HCT116 (cell line): ENCODE measurements at regions not wholly inside any gene's neighbourhood (a gene's known extent, or its start where the extent isn't known, plus 50 kb on each side); places are given as distances from the start of the nearest gene placed in this dataset.
A peak's percentile ranks its signal among the peaks of the same experiment; 100 is the strongest.

Experiments
- ATAC-seq: fragments of 200-7000 bp; cut with Tn5 transposase; 2 replicates; pipeline ENCODE4 v1.9.1; 2020; ENCODE audit warnings: mild to moderate bottlenecking, moderate library complexity
- BruUV-seq: library from RNA; stranded (reverse); fragments of 400-500 nt; replicated peaks from 2 replicates; lab custom pipeline; 2021; lab: Mats Ljungman, UMichigan
- CTCF ChIA-PET: fragments of 300-600 bp; sonication (Branson Sonifier 250); formaldehyde crosslinking; loops from one replicate; lab custom pipeline; 2021; ENCODE audit warnings: antibody characterized with exemption; lab: Charles Lee
- POLR2A ChIA-PET: fragments of 300-600, 350-600 bp; sonication (Branson Sonifier 250); formaldehyde crosslinking; loops from one replicate; lab custom pipeline; 2021; ENCODE audit warnings: antibody characterized with exemption; lab: Charles Lee
- RAD21 ChIA-PET, 2 experiments: fragments of 300-600 bp; sonication (Branson Sonifier 250); formaldehyde crosslinking; loops; one replicate each; lab custom pipeline; 2023; ENCODE audit warnings: low total read pairs in 2 of 2; ENCODE audit not compliant: uncharacterized antibody in 2 of 2, unreplicated experiment in 2 of 2, low non-redundant PET in 1 of 2; lab: Charles Lee
- DNase-seq: peaks from one replicate; pipeline ENCODE4 v3.0.0-alpha.2; 2010; ENCODE audit warnings: low read depth, low spot score
- H2AFZ ChIP-seq: fragments of 200-600 bp; shearing (Covaris generic), sonication (generic); 2 replicates; pipeline ENCODE4 v1.6.1; 2017; ENCODE audit warnings: low read depth, mixed run types, mixed read lengths, antibody characterized with exemption, low read length; ENCODE audit not compliant: poor library complexity, severe bottlenecking
- H3K27ac ChIP-seq: 2 replicates; pipeline ENCODE4 v1.5.1; 2012; ENCODE audit warnings: low read depth, low read length
- H3K27me3 ChIP-seq: fragments of 200-600 bp; sonication (generic); 2 replicates; pipeline ENCODE4 v1.6.1; 2016; ENCODE audit warnings: mixed run types, low read length, mixed read lengths; ENCODE audit not compliant: insufficient read depth
- H3K36me3 ChIP-seq, 2 experiments: fragments of 200-500 bp in 1 of 2; fragments of 200-600 bp in 1 of 2; sonication (Bioruptor generic) in 1 of 2; sonication (generic) in 1 of 2; 2 replicates each; pipeline versions ENCODE4 v1.5.1 to v1.6.1; 2014 to 2016; ENCODE audit warnings: low read length in 2 of 2, inconsistent platforms in 1 of 2, mixed read lengths in 1 of 2, mixed run types in 1 of 2; ENCODE audit not compliant: insufficient read depth in 2 of 2, control insufficient read depth in 1 of 2
- H3K4me1 ChIP-seq, 2 experiments: fragments of 200-600 bp in 1 of 2; sonication (generic) in 1 of 2; 2 replicates each; pipeline versions ENCODE4 v1.5.1 to v1.6.1; 2012 to 2017; ENCODE audit warnings: low read length in 2 of 2, inconsistent platforms in 1 of 2, mild to moderate bottlenecking in 1 of 2, mixed read lengths in 1 of 2, mixed run types in 1 of 2, moderate library complexity in 1 of 2; ENCODE audit not compliant: insufficient read depth in 2 of 2, control insufficient read depth in 1 of 2
- H3K4me2 ChIP-seq: fragments of 200-600 bp; sonication (generic); 2 replicates; pipeline ENCODE4 v1.6.1; 2017; ENCODE audit warnings: mixed run types, low read length, mixed read lengths
- H3K4me3 ChIP-seq, 2 experiments: fragments of 200-600 bp in 1 of 2; sonication (generic) in 1 of 2; replicated peaks in 1 of 2; 2 replicates each; pipeline ENCODE4 v1.5.1; 2011 to 2016; ENCODE audit warnings: low read length in 2 of 2, control low read depth in 1 of 2, low read depth in 1 of 2, mild to moderate bottlenecking in 1 of 2, mixed read lengths in 1 of 2, mixed run types in 1 of 2
- H3K79me2 ChIP-seq: fragments of 200-600 bp; sonication (generic); 2 replicates; pipeline ENCODE4 v1.6.1; 2017; ENCODE audit warnings: mild to moderate bottlenecking, mixed run types, low read length, moderate library complexity, mixed read lengths; ENCODE audit not compliant: insufficient read depth
- H3K9ac ChIP-seq: fragments of 200-600 bp; sonication (generic); 2 replicates; pipeline ENCODE4 v1.6.1; 2016; ENCODE audit warnings: low read length, mixed read lengths
- H3K9me2 ChIP-seq: fragments of 200-600 bp; sonication (generic), shearing (Covaris generic); 2 replicates; pipeline ENCODE4 v1.6.1; 2017; ENCODE audit warnings: mixed run types, mild to moderate bottlenecking, moderate library complexity; ENCODE audit not compliant: insufficient read depth
- H3K9me3 ChIP-seq, 2 experiments: fragments of 200-500 bp in 1 of 2; fragments of 200-600 bp in 1 of 2; sonication (Bioruptor generic) in 1 of 2; sonication (generic) in 1 of 2; 2 replicates each; pipeline ENCODE4 v1.6.1; 2014 to 2017; ENCODE audit warnings: low read length in 2 of 2, mixed read lengths in 2 of 2, inconsistent platforms in 1 of 2, low read depth in 1 of 2, mild to moderate bottlenecking in 1 of 2, mixed run types in 1 of 2, moderate library complexity in 1 of 2; ENCODE audit not compliant: control insufficient read depth in 1 of 2, insufficient read depth in 1 of 2
- H4K20me1 ChIP-seq: fragments of 200-600 bp; sonication (generic), shearing (Covaris generic); 2 replicates; pipeline ENCODE4 v1.6.1; 2017; ENCODE audit warnings: mixed run types, mild to moderate bottlenecking, moderate library complexity; ENCODE audit not compliant: insufficient read depth
- JUND ChIP-seq: IDR thresholded peaks from 2 replicates; pipeline ENCODE4 v1.6.1; 2012
- MAX ChIP-seq: IDR thresholded peaks from 2 replicates; pipeline ENCODE4 v1.6.1; 2012
- RAD21 ChIP-seq: IDR thresholded peaks from 2 replicates; pipeline ENCODE4 v1.6.1; 2012; ENCODE audit warnings: low read depth, mild to moderate bottlenecking
- SRF ChIP-seq: IDR thresholded peaks from 2 replicates; pipeline ENCODE4 v1.6.1; 2012; ENCODE audit warnings: low read depth
- TCF7L2 ChIP-seq: IDR thresholded peaks from 2 replicates; pipeline ENCODE4 v1.7.0; 2011; ENCODE audit warnings: borderline replicate concordance, inconsistent platforms; ENCODE audit not compliant: insufficient read depth, insufficient read length; ENCODE audit errors: extremely low read depth
- YY1 ChIP-seq: IDR thresholded peaks from 2 replicates; pipeline ENCODE4 v1.6.1; 2011; ENCODE audit warnings: low read length, low read depth, moderate library complexity, mild to moderate bottlenecking; ENCODE audit not compliant: insufficient replicate concordance; ENCODE audit errors: extremely low read depth
- ZFX ChIP-seq: fragments of 450-650 bp; IDR thresholded peaks from 2 replicates; pipeline ENCODE4 v1.6.1; 2017
- intact Hi-C: fragments of 100-400 bp; cut with micrococcal nuclease; formaldehyde crosslinking; loops from 2 replicates; pipeline ENCODE4 v1.10.0; 2022

GRCh38 chr12:113740699-113741098 is 225.4 kb downstream of the RBM19 start:
- Histone ChIP-seq H3K79me2 (no peaks in the 10 kb centered on the region), H3K27ac (no peak overlapping the region), H3K4me1 (no peaks in the 10 kb centered on the region), H3K9me3 (no peaks in the 10 kb centered on the region), H3K4me2 (no peak overlapping the region), H3K27me3 (no peaks in the 10 kb centered on the region), H2AFZ (no peak overlapping the region), H3K9ac (no peak overlapping the region), H3K9me2 (no peaks in the 10 kb centered on the region), H4K20me1 (no peaks in the 10 kb centered on the region), H3K36me3 (no peaks in the 10 kb centered on the region), H3K4me3 (no peak overlapping the region)
- TF ChIP-seq RAD21 (no peak), YY1 (peak; percentile 40)
- no peak for DNase-seq
- ATAC-seq: peak; percentile 62; the same call in 1 of the 2 replicates
- ChIA-PET RAD21 (no interaction called here), CTCF (no interaction called here), POLR2A (no interaction called here)
- intact Hi-C loops: no loop called here
- BruUV-seq: no TSS peak

GRCh38 chr12:113735131-113735530 is 231.0 kb downstream of the RBM19 start:
- intact Hi-C loops: no loop called here
- RAD21 ChIA-PET: no interaction called here
- BruUV-seq: no TSS peak
- ATAC-seq (no peak), DNase-seq (no peak)
- POLR2A ChIA-PET: no interaction called here
- H3K9me2 ChIP-seq: no peaks in the 10 kb centered on the region
- H3K27ac ChIP-seq: no peak overlapping the region
- no peak for TF ChIP-seq ZFX
- no peak for TF ChIP-seq SRF
- TF ChIP-seq TCF7L2: no peak
- no peak for TF ChIP-seq YY1
- TF ChIP-seq JUND: no peak
- TF ChIP-seq MAX: no peak
- no peaks in the 10 kb centered on the region for H3K27me3 ChIP-seq
- no peak overlapping the region for H3K4me3 ChIP-seq
- no peak overlapping the region for H3K4me2 ChIP-seq
- H3K79me2 ChIP-seq: no peaks in the 10 kb centered on the region
- no peaks in the 10 kb centered on the region for H3K36me3 ChIP-seq
- no peak overlapping the region for H3K9ac ChIP-seq
- no peak overlapping the region for H2AFZ ChIP-seq
- H3K4me1 ChIP-seq: no peaks in the 10 kb centered on the region
- no peaks in the 10 kb centered on the region for H3K9me3 ChIP-seq
- CTCF ChIA-PET: no interaction called here
- no peaks in the 10 kb centered on the region for H4K20me1 ChIP-seq
